Esophagus muscularis mucosa (tissue), 3 donors: ENCODE measurements at regions not wholly inside any gene's neighbourhood (a gene's known extent, or its start where the extent isn't known, plus 50 kb on each side); places are given as distances from the start of the nearest gene placed in this dataset.

Source experiments
- POLR2AphosphoS5 ChIP-seq, 2 donors: sonication (generic); formaldehyde crosslinking; IDR thresholded peaks; one replicate each; pipeline ENCODE4 v1.6.1; 2017; ENCODE audit warnings: antibody characterized with exemption in 2 of 2
- TF ChIP-seq, protein P1 (sequence below), 3 experiments: fragments of 200-600 bp in 2 of 3; fragments of 450-650 bp in 1 of 3; sonication (generic) in 2 of 3; IDR thresholded peaks; one replicate each; pipeline ENCODE4 v1.5.1; 2017 to 2019; ENCODE audit warnings: antibody characterized with exemption in 3 of 3, mild to moderate bottlenecking in 2 of 3, moderate library complexity in 1 of 3

DNA sequence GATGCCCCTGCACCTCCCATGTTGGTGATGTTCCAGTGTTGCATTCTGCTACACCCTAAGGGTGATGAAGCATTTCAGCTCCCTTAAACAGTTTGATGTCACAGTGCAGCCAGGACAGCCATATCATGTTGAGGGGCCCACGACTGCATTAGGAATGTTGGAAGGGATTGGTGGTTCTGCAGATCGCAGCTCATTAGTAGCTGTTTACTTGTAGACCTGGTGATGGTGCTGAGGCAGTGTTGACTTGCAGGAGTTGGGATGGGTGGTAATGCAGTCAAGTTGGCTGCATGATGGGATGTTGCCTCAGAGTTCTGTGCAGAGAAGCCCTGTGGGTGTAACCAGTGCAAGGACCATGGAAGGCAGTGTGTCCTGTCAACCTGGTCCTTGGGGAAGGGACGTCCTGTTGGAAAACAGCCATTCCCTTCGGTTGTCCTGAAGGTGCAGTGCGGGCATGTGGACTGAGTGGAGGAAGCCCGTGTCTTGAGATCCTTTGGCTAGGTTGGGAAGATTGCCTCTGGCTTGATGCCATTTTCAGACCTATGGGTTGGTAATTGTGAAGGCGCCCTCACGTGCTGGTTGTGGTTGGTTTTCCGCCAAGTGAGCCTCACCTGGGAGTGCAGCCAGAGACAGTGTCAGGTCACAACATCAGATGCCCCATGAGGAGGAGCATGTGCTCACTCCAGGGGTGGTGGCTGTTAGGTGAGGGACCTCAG is 100.7 kb downstream of the SNRPN start:
- TF ChIP-seq, protein P1, sequence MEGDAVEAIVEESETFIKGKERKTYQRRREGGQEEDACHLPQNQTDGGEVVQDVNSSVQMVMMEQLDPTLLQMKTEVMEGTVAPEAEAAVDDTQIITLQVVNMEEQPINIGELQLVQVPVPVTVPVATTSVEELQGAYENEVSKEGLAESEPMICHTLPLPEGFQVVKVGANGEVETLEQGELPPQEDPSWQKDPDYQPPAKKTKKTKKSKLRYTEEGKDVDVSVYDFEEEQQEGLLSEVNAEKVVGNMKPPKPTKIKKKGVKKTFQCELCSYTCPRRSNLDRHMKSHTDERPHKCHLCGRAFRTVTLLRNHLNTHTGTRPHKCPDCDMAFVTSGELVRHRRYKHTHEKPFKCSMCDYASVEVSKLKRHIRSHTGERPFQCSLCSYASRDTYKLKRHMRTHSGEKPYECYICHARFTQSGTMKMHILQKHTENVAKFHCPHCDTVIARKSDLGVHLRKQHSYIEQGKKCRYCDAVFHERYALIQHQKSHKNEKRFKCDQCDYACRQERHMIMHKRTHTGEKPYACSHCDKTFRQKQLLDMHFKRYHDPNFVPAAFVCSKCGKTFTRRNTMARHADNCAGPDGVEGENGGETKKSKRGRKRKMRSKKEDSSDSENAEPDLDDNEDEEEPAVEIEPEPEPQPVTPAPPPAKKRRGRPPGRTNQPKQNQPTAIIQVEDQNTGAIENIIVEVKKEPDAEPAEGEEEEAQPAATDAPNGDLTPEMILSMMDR (IDR thresholded peaks at IDR 0.05) = no peak
- no peak for TF ChIP-seq POLR2AphosphoS5 (IDR thresholded peaks at IDR 0.05)
